ENCODE measurements at regions not wholly inside any gene's neighbourhood (a gene's known extent, or its start where the extent isn't known, plus 50 kb on each side); places are given as distances from the start of the nearest gene placed in this dataset.

- Histone ChIP-seq H3K27ac (no peak overlapping the region), H3K4me3 (IDR thresholded peaks at IDR 0.05; ENCODE audit: insufficient read depth, low read depth, low read length) (no peak overlapping the region), H3K4me1 (ENCODE audit: low read depth, poor library complexity, severe bottlenecking) (no peaks in the 10 kb centered on the region), H3K79me2 (ENCODE audit: insufficient read depth, low read depth) (no peaks in the 10 kb centered on the region), H2AFZ (ENCODE audit: low read depth) (no peak overlapping the region), H3K27me3 (ENCODE audit: insufficient read depth, low read depth) (no peaks in the 10 kb centered on the region), H4K20me1 (ENCODE audit: insufficient read depth) (no peaks in the 10 kb centered on the region), H3K9ac (no peak overlapping the region), H3K36me3 (ENCODE audit: insufficient read depth) (no peaks in the 10 kb centered on the region), H3K4me2 (no peak overlapping the region)
- no peak for TF ChIP-seq CTCF (conservative IDR thresholded peaks at IDR 0.05; ENCODE audit: low read depth, low read length)
Observed at GRCh38 chr18:41499345-41499744, 455.7 kb upstream of the PIK3C3 start.

- H3K4me3 ChIP-seq (IDR thresholded peaks at IDR 0.05; ENCODE audit: insufficient read depth, low read depth, low read length), result no peak overlapping the region
- no peak overlapping the region for H2AFZ ChIP-seq (ENCODE audit: low read depth)
- no peak overlapping the region for H3K27ac ChIP-seq
- H3K27me3 ChIP-seq (ENCODE audit: insufficient read depth, low read depth), result no peaks in the 10 kb centered on the region
- no peak overlapping the region for H3K4me2 ChIP-seq
- no peak overlapping the region for H3K9ac ChIP-seq
- H3K79me2 ChIP-seq (ENCODE audit: insufficient read depth, low read depth), result no peaks in the 10 kb centered on the region
- TF ChIP-seq CTCF (conservative IDR thresholded peaks at IDR 0.05; ENCODE audit: low read depth, low read length), result no peak
- no peaks in the 10 kb centered on the region for H3K4me1 ChIP-seq (ENCODE audit: low read depth, poor library complexity, severe bottlenecking)
- H4K20me1 ChIP-seq (ENCODE audit: insufficient read depth), result no peaks in the 10 kb centered on the region
- no peaks in the 10 kb centered on the region for H3K36me3 ChIP-seq (ENCODE audit: insufficient read depth)
Observed at GRCh38 chr18:41490861-41491260, 464.2 kb upstream of the PIK3C3 start.

- Histone ChIP-seq H3K79me2 (ENCODE audit: insufficient read depth, low read depth) (no peaks in the 10 kb centered on the region), H3K4me3 (IDR thresholded peaks at IDR 0.05; ENCODE audit: insufficient read depth, low read depth, low read length) (no peak overlapping the region), H3K27ac (no peak overlapping the region), H3K4me2 (no peak overlapping the region), H2AFZ (ENCODE audit: low read depth) (no peak overlapping the region), H3K27me3 (ENCODE audit: insufficient read depth, low read depth) (no peaks in the 10 kb centered on the region), H3K9ac (no peak overlapping the region), H4K20me1 (ENCODE audit: insufficient read depth) (no peaks in the 10 kb centered on the region), H3K36me3 (ENCODE audit: insufficient read depth) (no peaks in the 10 kb centered on the region), H3K4me1 (ENCODE audit: low read depth, poor library complexity, severe bottlenecking) (no peaks in the 10 kb centered on the region)
- TF ChIP-seq CTCF (conservative IDR thresholded peaks at IDR 0.05; ENCODE audit: low read depth, low read length), result no peak
Observed at GRCh38 chr18:41486575-41486974, 468.5 kb upstream of the PIK3C3 start.

GRCh38 chr18:41484069-41484468 lies 471.0 kb upstream of the PIK3C3 start:
- no peak overlapping the region for H3K4me2 ChIP-seq
- H3K9ac ChIP-seq, result no peak overlapping the region
- no peaks in the 10 kb centered on the region for H3K27me3 ChIP-seq (ENCODE audit: insufficient read depth, low read depth)
- H3K79me2 ChIP-seq (ENCODE audit: insufficient read depth, low read depth), result no peaks in the 10 kb centered on the region
- no peak for TF ChIP-seq CTCF (conservative IDR thresholded peaks at IDR 0.05; ENCODE audit: low read depth, low read length)
- H3K4me1 ChIP-seq (ENCODE audit: low read depth, poor library complexity, severe bottlenecking), result no peaks in the 10 kb centered on the region
- no peak overlapping the region for H2AFZ ChIP-seq (ENCODE audit: low read depth)
- H4K20me1 ChIP-seq (ENCODE audit: insufficient read depth), result no peaks in the 10 kb centered on the region
- H3K36me3 ChIP-seq (ENCODE audit: insufficient read depth), result no peaks in the 10 kb centered on the region
- H3K27ac ChIP-seq, result no peak overlapping the region
- H3K4me3 ChIP-seq (IDR thresholded peaks at IDR 0.05; ENCODE audit: insufficient read depth, low read depth, low read length), result no peak overlapping the region

- no peak overlapping the region for H2AFZ ChIP-seq (ENCODE audit: low read depth)
- H4K20me1 ChIP-seq (ENCODE audit: insufficient read depth), result no peaks in the 10 kb centered on the region
- no peak for TF ChIP-seq CTCF (conservative IDR thresholded peaks at IDR 0.05; ENCODE audit: low read depth, low read length)
- no peak overlapping the region for H3K4me3 ChIP-seq (IDR thresholded peaks at IDR 0.05; ENCODE audit: insufficient read depth, low read depth, low read length)
- H3K36me3 ChIP-seq (ENCODE audit: insufficient read depth), result no peaks in the 10 kb centered on the region
- H3K4me1 ChIP-seq (ENCODE audit: low read depth, poor library complexity, severe bottlenecking), result no peaks in the 10 kb centered on the region
- no peaks in the 10 kb centered on the region for H3K27me3 ChIP-seq (ENCODE audit: insufficient read depth, low read depth)
- H3K9ac ChIP-seq, result no peak overlapping the region
- no peak overlapping the region for H3K27ac ChIP-seq
- no peak overlapping the region for H3K4me2 ChIP-seq
- no peaks in the 10 kb centered on the region for H3K79me2 ChIP-seq (ENCODE audit: insufficient read depth, low read depth)
Observed at GRCh38 chr18:41482501-41482900, 472.5 kb upstream of the PIK3C3 start.
